Activated naive CD8-positive, alpha-beta T cell treated with anti-CD3 and anti-CD28 coated beads for 36 hours (primary cell): ENCODE measurements at regions not wholly inside any gene's neighbourhood (a gene's known extent, or its start where the extent isn't known, plus 50 kb on each side); places are given as distances from the start of the nearest gene placed in this dataset.

Experiments
- DNase-seq: peaks from one replicate; pipeline ENCODE4 v3.0.0; 2021
- H3K27ac Mint-ChIP-seq: one replicate; pipeline ENCODE4 v1.8.0; 2022; ENCODE audit warnings: mild to moderate bottlenecking, moderate library complexity, mixed read lengths
- H3K27me3 Mint-ChIP-seq: one replicate; pipeline ENCODE4 v1.8.0; 2022; ENCODE audit warnings: mild to moderate bottlenecking, mixed read lengths
- H3K36me3 Mint-ChIP-seq: one replicate; pipeline ENCODE4 v1.8.0; 2021; ENCODE audit warnings: mild to moderate bottlenecking, mixed read lengths
- H3K4me1 Mint-ChIP-seq: one replicate; pipeline ENCODE4 v1.8.0; 2021; ENCODE audit warnings: mixed read lengths
- H3K4me3 Mint-ChIP-seq: one replicate; pipeline ENCODE4 v1.8.0; 2022; ENCODE audit warnings: mild to moderate bottlenecking, moderate library complexity, mixed read lengths
- H3K9me3 Mint-ChIP-seq: one replicate; pipeline ENCODE4 v1.8.0; 2022; ENCODE audit warnings: mixed read lengths

DNA sequence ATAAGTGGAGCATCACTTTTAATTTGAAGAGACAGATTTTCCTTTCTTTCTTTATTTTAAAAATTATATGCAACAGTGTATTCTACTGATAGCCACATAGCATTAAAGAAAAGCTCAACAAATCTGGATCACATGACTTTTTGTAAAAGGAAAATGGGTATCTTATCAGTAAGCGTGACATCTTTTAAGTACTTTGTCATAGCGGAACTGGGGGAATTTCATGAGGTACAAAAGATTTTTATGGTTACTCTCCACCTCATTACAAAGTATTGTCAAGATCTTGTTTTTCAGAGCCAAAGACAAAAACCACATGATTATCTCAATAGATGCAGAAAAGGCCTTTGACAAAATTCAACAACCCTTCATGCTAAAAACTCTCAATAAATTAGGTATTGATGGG, 219.6 kb upstream of the ZPLD1 start:
- no peak overlapping the region for H3K27ac Mint-ChIP-seq
- H3K27me3 Mint-ChIP-seq: no peaks in the 10 kb centered on the region

DNA sequence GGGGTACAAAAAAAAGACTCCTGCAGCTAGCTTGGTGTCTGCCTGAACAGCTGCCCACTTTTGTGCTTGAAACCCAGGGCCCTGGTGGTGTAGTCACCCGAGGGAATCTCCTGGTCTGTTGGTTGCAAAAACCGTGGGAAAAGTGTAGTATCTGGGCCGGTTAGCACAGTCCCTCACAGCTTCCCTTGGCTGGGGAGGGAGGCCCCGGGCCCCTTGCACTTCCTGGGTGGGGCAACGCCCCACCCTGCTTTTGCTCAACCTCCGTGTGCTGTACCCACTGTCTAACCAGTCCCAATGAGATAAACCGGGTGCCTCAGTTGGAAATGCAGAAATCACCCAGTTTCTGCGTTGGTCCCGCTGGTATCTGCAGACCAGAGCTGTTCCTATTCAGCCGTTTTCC, 211.7 kb upstream of the ZPLD1 start:
- H3K4me3 Mint-ChIP-seq: no peak overlapping the region
- peaks cover 6% of the 10 kb centered on the region for H3K36me3 Mint-ChIP-seq
- peaks cover 26% of the 10 kb centered on the region for H3K4me1 Mint-ChIP-seq
- H3K27me3 Mint-ChIP-seq: peaks cover under 1% of the 10 kb centered on the region
- DNase-seq: no peak
- no peak overlapping the region for H3K27ac Mint-ChIP-seq
- H3K9me3 Mint-ChIP-seq: peaks cover 4% of the 10 kb centered on the region

More for the DNA sequence above, 219.6 kb upstream of the ZPLD1 start:
- H3K4me1 Mint-ChIP-seq: peaks cover 1% of the 10 kb centered on the region
- H3K9me3 Mint-ChIP-seq: peaks cover 8% of the 10 kb centered on the region
- DNase-seq: no peak
- H3K36me3 Mint-ChIP-seq: peaks cover 7% of the 10 kb centered on the region
- no peak overlapping the region for H3K4me3 Mint-ChIP-seq

DNA sequence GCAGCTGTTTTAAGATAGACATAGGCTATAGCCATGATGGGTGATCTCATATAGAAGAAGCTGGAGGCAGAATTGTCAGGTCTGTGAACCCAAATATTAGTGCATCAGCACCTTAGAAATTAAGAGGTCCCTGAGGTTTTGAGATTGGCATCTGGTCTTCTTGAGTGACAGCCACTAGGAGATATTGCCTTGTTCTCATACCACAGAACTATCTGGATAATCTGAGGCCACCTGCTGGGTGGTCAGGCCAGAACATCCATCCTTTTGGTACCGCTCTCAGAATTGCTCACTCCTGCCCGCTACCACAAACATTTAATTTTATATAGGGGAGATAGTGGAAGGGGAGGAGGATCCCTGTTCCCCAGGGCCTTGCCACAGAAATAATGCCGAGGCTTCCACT, 210.6 kb upstream of the ZPLD1 start:
- H3K9me3 Mint-ChIP-seq: peaks cover 4% of the 10 kb centered on the region

DNA sequence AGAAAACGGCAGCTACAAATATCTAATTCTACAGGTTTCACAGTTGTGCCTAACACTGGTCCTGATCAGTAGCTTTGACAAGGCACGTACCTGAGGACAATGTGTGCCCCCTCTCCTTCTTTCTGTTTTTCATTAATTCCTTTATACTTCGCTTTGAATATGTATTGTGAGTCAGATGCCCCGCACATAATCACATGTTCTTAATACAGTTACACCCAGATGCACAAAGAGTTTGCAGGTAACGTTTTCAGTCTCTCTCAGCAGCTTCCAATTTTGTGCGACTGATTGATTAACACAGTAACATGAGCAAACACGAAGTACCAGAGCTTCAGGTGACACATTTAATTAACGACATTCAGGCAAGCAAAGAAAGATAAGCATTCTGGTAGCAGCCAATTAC, 209.8 kb upstream of the ZPLD1 start:
- Mint-ChIP-seq H3K27ac (no peak overlapping the region), H3K9me3 (peaks cover 2% of the 10 kb centered on the region), H3K4me1 (peaks cover 30% of the 10 kb centered on the region), H3K27me3 (peaks cover 4% of the 10 kb centered on the region), H3K4me3 (no peak overlapping the region), H3K36me3 (peaks cover 5% of the 10 kb centered on the region)
- DNase-seq: no peak

More for the DNA sequence above, 210.6 kb upstream of the ZPLD1 start:
- no peak for DNase-seq
- H3K27ac Mint-ChIP-seq: no peak overlapping the region
- no peak overlapping the region for H3K4me3 Mint-ChIP-seq
- peaks cover 26% of the 10 kb centered on the region for H3K4me1 Mint-ChIP-seq
- peaks cover 4% of the 10 kb centered on the region for H3K27me3 Mint-ChIP-seq
- peaks cover 6% of the 10 kb centered on the region for H3K36me3 Mint-ChIP-seq

DNA sequence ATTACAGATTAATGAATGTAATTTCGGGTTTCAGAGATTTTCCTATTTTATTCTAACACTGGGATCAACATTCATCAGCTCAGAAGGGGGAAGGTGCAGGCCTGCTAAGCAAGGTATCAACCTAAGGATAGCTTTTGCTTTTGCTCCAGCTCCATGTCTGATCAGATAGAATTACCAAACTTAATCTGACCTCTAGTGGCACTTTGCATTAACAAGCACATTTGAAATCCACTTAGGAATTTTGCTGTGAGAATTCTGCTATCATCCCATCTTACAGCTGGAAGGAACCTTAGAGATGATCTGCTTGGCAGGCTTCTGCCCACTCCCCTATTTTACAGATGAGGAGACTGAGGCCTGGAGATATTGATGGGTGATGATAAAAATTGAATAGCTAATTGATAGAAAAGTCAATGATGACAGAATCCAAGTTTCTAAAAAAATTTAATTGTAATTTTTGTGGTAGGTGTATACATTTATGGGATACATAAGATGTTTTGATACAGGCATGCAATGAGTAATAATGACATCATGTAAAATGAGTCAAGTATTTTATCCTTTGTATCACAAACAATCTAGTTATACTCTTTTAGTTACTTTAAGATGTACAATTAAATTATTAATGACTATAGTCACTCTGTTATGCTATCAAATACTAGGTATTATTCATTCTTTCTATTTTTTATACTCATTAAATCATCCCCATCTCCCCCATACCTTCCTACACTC, 209.2 kb upstream of the ZPLD1 start:
- Mint-ChIP-seq H3K4me3 (no peak overlapping the region), H3K4me1 (peaks cover 31% of the 10 kb centered on the region), H3K36me3 (peaks cover 1% of the 10 kb centered on the region), H3K27ac (no peak overlapping the region), H3K9me3 (no peaks in the 10 kb centered on the region), H3K27me3 (peaks cover 4% of the 10 kb centered on the region)
- DNase-seq: no peak

DNA sequence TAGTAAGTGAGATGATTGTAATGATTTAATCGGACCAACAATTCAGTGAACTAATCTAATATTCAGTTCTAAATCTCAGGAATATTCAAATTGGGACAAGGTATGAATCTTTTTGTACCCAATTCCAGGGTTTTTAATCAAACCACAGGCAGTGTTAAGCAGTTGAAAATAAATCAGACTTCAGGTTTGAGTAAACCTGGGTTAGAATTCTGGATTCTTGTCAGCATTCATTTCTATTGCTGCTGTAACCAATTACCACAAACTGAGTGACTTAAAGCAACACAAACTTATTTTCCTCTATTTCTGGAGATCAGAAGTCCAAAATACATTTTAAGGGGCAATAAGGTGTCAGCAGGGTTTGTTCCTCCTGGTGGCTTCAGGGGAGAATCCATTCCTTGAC, 208.4 kb upstream of the ZPLD1 start:
- Mint-ChIP-seq H3K4me1 (peaks cover 31% of the 10 kb centered on the region), H3K27ac (no peak overlapping the region), H3K4me3 (no peak overlapping the region), H3K27me3 (peaks cover 4% of the 10 kb centered on the region), H3K36me3 (peaks cover 1% of the 10 kb centered on the region), H3K9me3 (no peaks in the 10 kb centered on the region)
- no peak for DNase-seq

DNA sequence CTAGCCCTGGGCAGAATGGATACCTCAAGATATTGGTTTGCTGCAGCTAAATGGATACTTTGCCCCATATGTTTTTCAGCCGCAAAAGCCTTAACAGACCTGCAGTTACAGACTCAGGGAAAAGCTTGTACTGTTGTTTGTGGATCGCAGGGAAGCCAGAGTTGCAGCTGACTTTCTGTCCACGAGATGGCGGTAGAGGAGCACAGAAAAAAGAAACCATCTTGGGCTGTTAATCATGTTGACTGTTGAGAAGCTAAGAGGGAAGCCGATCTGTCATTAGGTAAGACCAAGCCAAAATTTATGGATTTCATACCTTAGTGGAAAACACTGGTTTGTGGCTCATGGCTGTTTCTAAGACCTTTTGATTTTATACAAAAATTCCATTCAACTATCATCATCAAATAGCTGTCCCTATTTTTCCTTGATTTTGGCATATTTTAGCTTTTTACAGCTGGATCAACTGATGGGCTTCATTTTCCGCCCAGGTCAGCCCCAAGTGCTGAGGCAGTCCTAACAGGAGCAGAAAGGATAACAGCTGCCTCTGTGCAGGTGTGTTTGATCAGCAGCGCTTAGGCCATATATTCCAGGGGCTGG, 205.7 kb upstream of the ZPLD1 start:
- H3K27ac Mint-ChIP-seq: no peak overlapping the region
- no peak overlapping the region for H3K4me3 Mint-ChIP-seq
- DNase-seq: peak; percentile 66
- no peaks in the 10 kb centered on the region for H3K9me3 Mint-ChIP-seq
- H3K36me3 Mint-ChIP-seq: no peaks in the 10 kb centered on the region
- H3K27me3 Mint-ChIP-seq: peaks cover 4% of the 10 kb centered on the region
- H3K4me1 Mint-ChIP-seq: peaks cover 12% of the 10 kb centered on the region

DNA sequence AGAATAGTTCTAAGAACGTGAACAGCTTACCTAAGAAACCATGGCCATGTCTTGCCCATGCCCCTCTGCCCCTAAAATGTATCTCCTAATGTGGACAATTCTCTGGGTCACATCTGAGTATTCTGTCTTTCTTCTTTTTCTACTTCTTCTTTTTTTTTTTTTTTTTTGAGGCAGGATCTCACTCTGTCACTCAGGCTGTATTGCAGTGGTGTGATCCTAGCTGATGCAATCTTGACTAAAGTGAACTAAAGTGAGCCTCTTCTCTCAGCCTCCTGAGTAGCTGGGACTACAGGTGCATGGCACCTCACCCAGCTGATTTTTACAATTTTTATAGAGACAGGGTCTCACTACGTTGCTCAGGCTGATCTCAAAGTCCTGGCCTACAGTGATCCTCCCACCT, 204.8 kb upstream of the ZPLD1 start:
- Mint-ChIP-seq H3K9me3 (no peaks in the 10 kb centered on the region), H3K4me3 (no peak overlapping the region), H3K36me3 (no peaks in the 10 kb centered on the region), H3K27me3 (peaks cover 4% of the 10 kb centered on the region), H3K4me1 (peaks cover 8% of the 10 kb centered on the region), H3K27ac (peak overlapping the region; percentile 16)
- no peak for DNase-seq

DNA sequence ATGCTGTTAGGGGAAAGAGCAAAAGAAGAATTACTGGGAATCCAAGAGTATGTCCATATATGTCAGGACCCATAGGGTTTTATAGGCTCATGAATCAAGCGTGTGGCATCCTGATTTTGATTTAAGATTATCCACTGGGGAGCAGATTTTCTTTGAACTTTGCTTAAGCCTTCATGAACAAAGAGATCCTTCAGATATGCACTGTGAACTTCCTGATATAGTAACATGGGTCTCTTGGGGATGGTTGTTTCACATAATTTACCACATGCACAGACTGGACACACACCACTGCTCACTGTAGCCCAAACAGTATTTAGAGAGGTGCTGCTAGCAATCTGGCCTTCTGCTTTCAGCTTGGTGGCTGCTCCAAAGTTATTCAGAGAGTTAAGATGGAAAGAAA, 200.9 kb upstream of the ZPLD1 start:
- Mint-ChIP-seq H3K4me1 (peaks cover 5% of the 10 kb centered on the region), H3K9me3 (no peaks in the 10 kb centered on the region), H3K36me3 (no peaks in the 10 kb centered on the region), H3K4me3 (no peak overlapping the region), H3K27me3 (no peaks in the 10 kb centered on the region), H3K27ac (no peak overlapping the region)
- no peak for DNase-seq

DNA sequence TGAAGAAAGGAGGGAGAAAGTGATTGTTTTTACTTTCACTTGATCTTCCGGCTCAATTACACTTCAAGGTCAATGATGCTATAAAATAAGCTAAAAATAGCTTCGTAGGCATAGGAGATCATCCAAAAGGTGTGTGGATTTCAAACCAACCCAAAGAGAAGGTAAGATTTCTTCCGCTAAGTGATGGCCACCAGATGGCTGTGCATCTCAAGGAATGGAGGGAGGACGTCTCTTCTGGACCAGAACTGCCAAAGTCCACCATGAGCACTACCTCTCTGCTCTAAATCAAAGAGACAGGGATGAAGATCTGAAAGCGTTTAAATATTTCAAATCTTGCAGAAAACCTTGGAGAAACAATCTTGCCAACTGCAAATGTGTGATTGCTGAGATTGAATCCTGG, 199.1 kb upstream of the ZPLD1 start:
- Mint-ChIP-seq H3K4me3 (no peak overlapping the region), H3K4me1 (no peaks in the 10 kb centered on the region), H3K9me3 (no peaks in the 10 kb centered on the region), H3K27me3 (no peaks in the 10 kb centered on the region), H3K27ac (no peak overlapping the region), H3K36me3 (no peaks in the 10 kb centered on the region)
- no peak for DNase-seq

DNA sequence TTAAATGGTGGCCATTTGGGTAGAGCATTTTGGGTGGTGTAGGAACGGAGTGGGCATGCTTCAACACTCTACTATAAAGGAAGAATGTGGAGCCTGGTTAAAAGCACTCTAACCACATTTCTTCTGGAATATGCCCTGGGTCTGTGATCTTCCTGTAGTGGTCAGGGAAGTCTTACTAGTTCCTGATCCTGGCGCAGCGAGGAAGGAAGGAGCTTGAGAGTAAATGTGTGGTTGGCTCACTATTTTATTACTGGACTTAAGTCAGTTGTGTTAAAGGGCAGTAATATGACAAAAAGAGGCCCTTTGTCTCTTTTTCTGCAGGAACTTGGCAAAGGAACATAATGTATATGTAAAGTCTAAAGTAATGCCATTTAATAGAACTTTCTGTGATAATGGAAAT, 197.6 kb upstream of the ZPLD1 start:
- Mint-ChIP-seq H3K9me3 (no peaks in the 10 kb centered on the region), H3K27me3 (no peaks in the 10 kb centered on the region), H3K36me3 (no peaks in the 10 kb centered on the region), H3K4me3 (no peak overlapping the region), H3K4me1 (no peaks in the 10 kb centered on the region), H3K27ac (no peak overlapping the region)
- no peak for DNase-seq

DNA sequence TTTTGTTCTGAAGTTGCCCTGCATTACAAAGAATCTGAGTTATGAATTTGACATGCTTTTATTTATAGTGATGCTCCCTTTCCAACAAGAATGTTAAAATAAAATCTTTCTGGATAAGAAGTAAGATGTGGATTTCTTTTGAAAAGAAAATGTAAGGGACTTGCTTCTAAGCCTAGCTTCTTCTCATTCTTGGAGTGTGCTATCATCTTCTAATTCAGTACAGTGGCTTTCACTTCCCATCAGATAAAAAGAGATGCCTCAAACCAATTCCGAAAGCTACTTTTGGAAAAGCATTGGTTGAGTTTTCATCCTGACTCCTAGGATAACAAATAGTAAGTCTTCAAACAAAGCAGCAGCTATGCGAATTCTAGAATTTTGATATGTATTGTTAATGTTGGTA, 197.0 kb upstream of the ZPLD1 start:
- H3K9me3 Mint-ChIP-seq: no peaks in the 10 kb centered on the region
- H3K4me3 Mint-ChIP-seq: no peak overlapping the region
- H3K4me1 Mint-ChIP-seq: no peaks in the 10 kb centered on the region
- H3K36me3 Mint-ChIP-seq: no peaks in the 10 kb centered on the region
- H3K27me3 Mint-ChIP-seq: no peaks in the 10 kb centered on the region
- no peak overlapping the region for H3K27ac Mint-ChIP-seq
- DNase-seq: no peak

DNA sequence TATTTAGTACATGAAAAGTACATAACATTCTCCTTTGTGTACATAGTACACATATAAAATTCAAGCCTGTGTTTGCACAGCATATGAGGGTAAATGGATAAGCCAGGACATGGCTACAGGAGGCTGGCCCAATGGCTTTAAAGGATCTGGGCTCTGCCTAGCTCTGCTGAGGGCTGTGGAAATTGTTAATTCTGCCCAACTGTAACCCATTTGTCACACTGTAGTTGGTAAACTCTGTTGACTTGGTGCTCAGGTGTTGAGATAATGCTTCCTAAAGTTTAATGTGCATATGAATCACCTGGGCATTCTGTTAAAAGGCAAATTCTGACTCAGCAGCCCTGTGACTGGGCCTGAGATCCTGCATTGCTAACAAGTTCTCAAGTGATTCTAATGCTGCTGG, 196.5 kb upstream of the ZPLD1 start:
- DNase-seq: no peak
- no peak overlapping the region for H3K4me3 Mint-ChIP-seq
- no peak overlapping the region for H3K27ac Mint-ChIP-seq
- H3K4me1 Mint-ChIP-seq: no peaks in the 10 kb centered on the region
- H3K9me3 Mint-ChIP-seq: no peaks in the 10 kb centered on the region
- H3K27me3 Mint-ChIP-seq: no peaks in the 10 kb centered on the region
- H3K36me3 Mint-ChIP-seq: no peaks in the 10 kb centered on the region

DNA sequence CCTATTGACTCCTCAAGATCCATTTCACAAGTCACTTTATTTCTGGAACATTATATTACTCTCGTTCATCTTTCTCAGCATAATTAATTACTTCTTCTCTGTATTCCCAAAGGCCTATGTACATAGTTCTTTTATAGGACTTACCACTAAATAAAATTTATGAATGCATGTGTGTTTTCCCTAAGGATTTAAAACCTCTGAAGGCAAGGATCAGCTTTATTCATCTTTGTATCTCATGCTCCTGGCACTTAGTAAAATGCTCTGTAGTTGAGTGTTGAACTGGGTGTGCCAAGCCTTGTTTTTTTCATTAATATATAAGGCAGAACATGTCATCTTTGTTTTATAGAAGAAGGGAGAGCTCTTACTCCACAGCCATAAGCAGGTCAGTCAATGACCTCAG, 194.1 kb upstream of the ZPLD1 start:
- Mint-ChIP-seq H3K9me3 (no peaks in the 10 kb centered on the region), H3K27ac (no peak overlapping the region), H3K36me3 (no peaks in the 10 kb centered on the region), H3K4me1 (no peaks in the 10 kb centered on the region), H3K27me3 (no peaks in the 10 kb centered on the region), H3K4me3 (no peak overlapping the region)
- DNase-seq: no peak

DNA sequence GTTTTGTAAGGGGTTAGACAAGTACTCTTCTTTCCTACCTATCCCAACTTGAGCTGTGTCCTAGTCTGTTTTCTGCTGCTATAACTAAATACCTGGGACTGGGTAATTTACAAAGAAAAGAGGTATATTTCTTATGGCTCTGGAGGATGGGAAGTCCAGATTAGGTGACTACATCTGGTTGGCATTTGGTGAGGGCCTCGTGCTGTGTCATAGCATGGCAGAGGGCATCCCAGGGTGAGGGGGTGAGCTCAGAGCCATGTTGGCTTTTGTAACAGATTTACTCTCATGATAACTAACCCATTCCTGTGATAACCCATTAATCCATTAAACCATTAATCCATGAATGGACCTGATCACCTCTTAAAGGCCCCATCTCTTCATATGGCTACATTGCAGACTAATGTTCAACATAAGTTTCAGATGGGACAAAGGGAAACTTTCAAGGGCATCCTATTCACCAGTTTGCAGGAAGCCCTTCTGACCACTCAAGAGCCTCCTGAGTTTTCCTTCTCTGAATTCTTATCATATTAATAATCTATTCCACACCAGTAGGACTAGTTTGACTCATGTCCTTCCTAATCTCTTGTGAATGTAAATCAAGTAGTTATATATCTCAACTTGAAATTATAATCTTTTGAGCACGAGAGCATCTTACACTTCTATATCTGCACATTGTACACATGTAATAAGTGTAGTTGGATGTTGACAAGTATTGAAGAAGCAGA, 185.7 kb upstream of the ZPLD1 start:
- no peaks in the 10 kb centered on the region for H3K9me3 Mint-ChIP-seq
- no peak overlapping the region for H3K27ac Mint-ChIP-seq
- H3K4me1 Mint-ChIP-seq: no peaks in the 10 kb centered on the region
- no peak for DNase-seq
- peaks cover 14% of the 10 kb centered on the region for H3K27me3 Mint-ChIP-seq
- no peak overlapping the region for H3K4me3 Mint-ChIP-seq
- no peaks in the 10 kb centered on the region for H3K36me3 Mint-ChIP-seq

DNA sequence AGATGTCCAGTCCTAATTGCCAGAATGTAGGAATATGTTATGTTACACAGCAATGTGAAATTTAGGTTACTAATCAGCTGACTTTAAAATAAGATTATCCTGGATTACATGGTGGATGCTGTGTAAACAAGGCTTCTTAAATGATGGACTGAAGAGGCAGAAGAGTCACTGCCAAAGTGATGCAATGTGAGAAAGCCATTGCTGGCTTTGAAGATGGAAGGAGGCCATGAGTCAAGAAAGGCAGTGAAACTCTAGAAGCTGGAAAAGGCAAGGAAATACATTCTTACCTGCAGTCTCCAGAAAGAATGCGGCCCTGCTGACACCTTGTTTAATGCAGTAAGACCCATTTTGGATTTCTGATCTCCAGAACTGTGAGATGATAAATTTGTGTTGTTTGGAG, 179.1 kb upstream of the ZPLD1 start:
- peaks cover 9% of the 10 kb centered on the region for H3K27me3 Mint-ChIP-seq
- no peaks in the 10 kb centered on the region for H3K36me3 Mint-ChIP-seq
- no peaks in the 10 kb centered on the region for H3K9me3 Mint-ChIP-seq
- H3K4me3 Mint-ChIP-seq: no peak overlapping the region
- no peaks in the 10 kb centered on the region for H3K4me1 Mint-ChIP-seq
- no peak for DNase-seq
- H3K27ac Mint-ChIP-seq: no peak overlapping the region
